WTC11 (cell line): ENCODE measurements at regions not wholly inside any gene's neighbourhood (a gene's known extent, or its start where the extent isn't known, plus 50 kb on each side); places are given as distances from the start of the nearest gene placed in this dataset.

Source experiments
- ATAC-seq: fragments of 200-7000 bp; cut with Tn5 transposase; 2 replicates; pipeline ENCODE4 v1.10.0; 2021; ENCODE audit warnings: mild to moderate bottlenecking, moderate library complexity
- CTCF ChIA-PET: fragments of 300-600 bp; sonication (Branson Sonifier 250); formaldehyde crosslinking; loops from one replicate; lab custom pipeline; 2021; ENCODE audit warnings: antibody characterized with exemption; lab: Charles Lee
- POLR2A ChIA-PET: fragments of 350-600 bp; sonication (Branson Sonifier 250); formaldehyde crosslinking; loops from one replicate; lab custom pipeline; 2021; ENCODE audit warnings: antibody characterized with exemption; lab: Charles Lee
- DNase-seq: peaks from one replicate; pipeline ENCODE4 v3.0.0; 2021; ENCODE audit warnings: low spot score
- H3K27ac Mint-ChIP-seq: 2 replicates; pipeline ENCODE4 v1.8.0; 2021; ENCODE audit warnings: mixed read lengths
- H3K27me3 Mint-ChIP-seq: 2 replicates; pipeline ENCODE4 v1.8.0; 2021; ENCODE audit warnings: low read depth, mild to moderate bottlenecking, moderate library complexity, mixed read lengths
- H3K36me3 Mint-ChIP-seq: 2 replicates; pipeline ENCODE4 v1.8.0; 2021; ENCODE audit warnings: mixed read lengths
- H3K4me1 Mint-ChIP-seq: 2 replicates; pipeline ENCODE4 v1.8.0; 2022; ENCODE audit warnings: mixed read lengths
- H3K4me3 Mint-ChIP-seq: 2 replicates; pipeline ENCODE4 v1.8.0; 2021; ENCODE audit warnings: mild to moderate bottlenecking, moderate library complexity, mixed read lengths
- H3K9me3 Mint-ChIP-seq: 2 replicates; pipeline ENCODE4 v1.8.0; 2021; ENCODE audit warnings: mixed read lengths
- AR ChIP-seq: fragments of 250-450 bp; sonication (Bioruptor Pico); IDR thresholded peaks from 2 replicates; pipeline ENCODE4 v1.9.0; 2021; ENCODE audit warnings: mild to moderate bottlenecking
- CBFB ChIP-seq: sonication (generic); formaldehyde crosslinking; IDR thresholded peaks from 2 replicates; pipeline ENCODE4 v1.8.1; 2022; ENCODE audit warnings: mild to moderate bottlenecking, low read depth, missing genetic modification reagents
- CREM ChIP-seq: sonication (generic); formaldehyde crosslinking; IDR thresholded peaks from 2 replicates; pipeline ENCODE4 v1.8.1; 2022; ENCODE audit warnings: mild to moderate bottlenecking, missing genetic modification reagents, moderate library complexity
- CTCF ChIP-seq: fragments of 200-600 bp; IDR thresholded peaks from 2 replicates; pipeline ENCODE4 v1.8.0; 2022; ENCODE audit warnings: antibody characterized with exemption
- E2F1 ChIP-seq: sonication (generic); formaldehyde crosslinking; IDR thresholded peaks from 2 replicates; pipeline ENCODE4 v1.8.0; 2022; ENCODE audit warnings: mild to moderate bottlenecking, missing genetic modification reagents
- E2F4 ChIP-seq: sonication (generic); formaldehyde crosslinking; IDR thresholded peaks from 2 replicates; pipeline ENCODE4 v1.8.1; 2022; ENCODE audit warnings: low read depth, mild to moderate bottlenecking, moderate library complexity, missing genetic modification reagents, borderline replicate concordance
- EMX1 ChIP-seq: fragments of 250-450 bp; sonication (Bioruptor Pico); IDR thresholded peaks from 2 replicates; pipeline ENCODE4 v1.8.0; 2021; ENCODE audit warnings: mild to moderate bottlenecking
- ESRRA ChIP-seq: sonication (generic); formaldehyde crosslinking; IDR thresholded peaks from 2 replicates; pipeline ENCODE4 v1.8.1; 2022; ENCODE audit warnings: mild to moderate bottlenecking, missing genetic modification reagents, borderline replicate concordance
- FOXP4 ChIP-seq: sonication (generic); formaldehyde crosslinking; IDR thresholded peaks from 2 replicates; pipeline ENCODE4 v1.8.0; 2022; ENCODE audit warnings: mild to moderate bottlenecking, missing genetic modification reagents
- KAT7 ChIP-seq: sonication (generic); formaldehyde crosslinking; IDR thresholded peaks from 2 replicates; pipeline ENCODE4 v1.8.1; 2023; ENCODE audit warnings: missing genetic modification reagents, mild to moderate bottlenecking, borderline replicate concordance
- MLX ChIP-seq: sonication (generic); formaldehyde crosslinking; IDR thresholded peaks from 2 replicates; pipeline ENCODE4 v1.8.1; 2023; ENCODE audit warnings: mild to moderate bottlenecking, missing genetic modification reagents, moderate library complexity
- PRRX2 ChIP-seq: fragments of 250-450 bp; sonication (Bioruptor Pico); IDR thresholded peaks from 2 replicates; pipeline ENCODE4 v1.8.0; 2021; ENCODE audit warnings: mild to moderate bottlenecking
- SMAD3 ChIP-seq: sonication (generic); formaldehyde crosslinking; IDR thresholded peaks from 2 replicates; pipeline ENCODE4 v1.8.0; 2022; ENCODE audit warnings: missing genetic modification reagents, mild to moderate bottlenecking, borderline replicate concordance
- SMAD4 ChIP-seq: sonication (generic); formaldehyde crosslinking; IDR thresholded peaks from 2 replicates; pipeline ENCODE4 v1.8.0; 2022; ENCODE audit warnings: mild to moderate bottlenecking, missing genetic modification reagents
- TCF7 ChIP-seq: sonication (generic); formaldehyde crosslinking; IDR thresholded peaks from 2 replicates; pipeline ENCODE4 v1.8.0; 2022; ENCODE audit warnings: mild to moderate bottlenecking, low read depth, missing genetic modification reagents, moderate library complexity
- USF1 ChIP-seq: sonication (generic); formaldehyde crosslinking; IDR thresholded peaks from 2 replicates; pipeline ENCODE4 v1.8.0; 2022; ENCODE audit warnings: mild to moderate bottlenecking, missing genetic modification reagents
- ZBTB21 ChIP-seq: sonication (generic); formaldehyde crosslinking; IDR thresholded peaks from 2 replicates; pipeline ENCODE4 v1.8.1; 2023; ENCODE audit warnings: mild to moderate bottlenecking, missing genetic modification reagents, borderline replicate concordance
- ZNF219 ChIP-seq: sonication (generic); formaldehyde crosslinking; IDR thresholded peaks from 2 replicates; pipeline ENCODE4 v1.8.0; 2023; ENCODE audit warnings: missing genetic modification reagents, mild to moderate bottlenecking, borderline replicate concordance
- ZNF263 ChIP-seq: sonication (generic); formaldehyde crosslinking; IDR thresholded peaks from 2 replicates; pipeline ENCODE4 v1.8.1; 2022; ENCODE audit warnings: low read depth, mild to moderate bottlenecking, moderate library complexity, missing genetic modification reagents
- ZNF423 ChIP-seq: fragments of 250-450 bp; sonication (Bioruptor Pico); IDR thresholded peaks from 2 replicates; pipeline ENCODE4 v2.1.2; 2022; ENCODE audit warnings: mild to moderate bottlenecking, moderate library complexity

- ATAC-seq = no peak
- no peak for TF ChIP-seq E2F4 (CRISPR knock-in tag)
- TF ChIP-seq ESRRA (CRISPR knock-in tag) = no peak
- no peak for TF ChIP-seq TCF7 (CRISPR knock-in tag)
- TF ChIP-seq EMX1 (CRISPR knock-in tag) = no peak
- no peak for TF ChIP-seq MLX (CRISPR knock-in tag)
- TF ChIP-seq ZBTB21 (CRISPR knock-in tag) = no peak
- no peak for TF ChIP-seq SMAD4 (CRISPR knock-in tag)
- no peak for TF ChIP-seq SMAD3 (CRISPR knock-in tag)
- TF ChIP-seq AR (CRISPR knock-in tag) = no peak
- no peak for TF ChIP-seq CBFB (CRISPR knock-in tag)
- no peak for TF ChIP-seq PRRX2 (CRISPR knock-in tag)
- no peak for TF ChIP-seq ZNF423 (CRISPR knock-in tag)
- no peak for TF ChIP-seq ZNF263 (CRISPR knock-in tag)
- TF ChIP-seq CTCF = no peak
- TF ChIP-seq FOXP4 (CRISPR knock-in tag) = no peak
- no peak for TF ChIP-seq KAT7 (CRISPR knock-in tag)
- H3K4me3 Mint-ChIP-seq = no peak overlapping the region
- DNase-seq = no peak
- POLR2A ChIA-PET = no interaction called here
- H3K36me3 Mint-ChIP-seq = no peaks in the 10 kb centered on the region
- H3K9me3 Mint-ChIP-seq = peaks cover 10% of the 10 kb centered on the region
- no peak overlapping the region for H3K27ac Mint-ChIP-seq
- no peaks in the 10 kb centered on the region for H3K4me1 Mint-ChIP-seq
- no peaks in the 10 kb centered on the region for H3K27me3 Mint-ChIP-seq
- CTCF ChIA-PET = no interaction called here
These were observed 405.8 kb upstream of the TLE4 start for GRCh38 chr9:79166005-79166404.

GRCh38 chr9:79170643-79171042, 401.1 kb upstream of the TLE4 start:
- no peak for DNase-seq
- no peak for ATAC-seq
- Mint-ChIP-seq H3K9me3 (peaks cover 10% of the 10 kb centered on the region), H3K4me1 (no peaks in the 10 kb centered on the region), H3K36me3 (no peaks in the 10 kb centered on the region), H3K27ac (no peak overlapping the region), H3K4me3 (no peak overlapping the region), H3K27me3 (no peaks in the 10 kb centered on the region)
- POLR2A ChIA-PET = no interaction called here
- CTCF ChIA-PET = no interaction called here
- no peak for TF ChIP-seq E2F4 (CRISPR knock-in tag)
- no peak for TF ChIP-seq CTCF
- TF ChIP-seq E2F1 (CRISPR knock-in tag) = no peak
- TF ChIP-seq USF1 (CRISPR knock-in tag) = no peak
- TF ChIP-seq CREM (CRISPR knock-in tag) = no peak
- no peak for TF ChIP-seq MLX (CRISPR knock-in tag)
- TF ChIP-seq KAT7 (CRISPR knock-in tag) = no peak
- TF ChIP-seq ZNF219 (CRISPR knock-in tag) = no peak
